Effector memory CD8-positive, alpha-beta T cell (primary cell): ENCODE measurements at regions not wholly inside any gene's neighbourhood (a gene's known extent, or its start where the extent isn't known, plus 50 kb on each side); places are given as distances from the start of the nearest gene placed in this dataset.
"Not testable (repeated sequence)": the region's sequence is repeated elsewhere in the genome, so short reads cannot be mapped to it uniquely, and the experiment has no call there.

Experiments
- ATAC-seq: fragments of 150-1000 bp; cut with Tn5 transposase; replicated peaks from 2 replicates; pipeline ENCODE4 v1.10.0; 2021; ENCODE audit warnings: mild to moderate bottlenecking, moderate library complexity
- DNase-seq, 3 experiments: peaks; one replicate each; pipeline ENCODE4 v3.0.0; 2021
- H3K27ac Mint-ChIP-seq, 2 donors: one replicate each; pipeline ENCODE4 v1.8.0; 2022; ENCODE audit warnings: mild to moderate bottlenecking in 2 of 2, mixed read lengths in 2 of 2, moderate library complexity in 2 of 2
- H3K27me3 Mint-ChIP-seq, 2 donors: one replicate each; pipeline ENCODE4 v1.8.0; 2022; ENCODE audit warnings: mixed read lengths in 2 of 2
- H3K36me3 Mint-ChIP-seq: one replicate; pipeline ENCODE4 v1.8.0; 2022; ENCODE audit warnings: mild to moderate bottlenecking, moderate library complexity, mixed read lengths; ENCODE audit not compliant: insufficient read depth
- H3K4me1 Mint-ChIP-seq, 2 donors: one replicate each; pipeline ENCODE4 v1.8.0; 2022; ENCODE audit warnings: low read depth in 2 of 2, mixed read lengths in 2 of 2
- H3K4me3 Mint-ChIP-seq, 2 donors: one replicate each; pipeline ENCODE4 v1.8.0; 2022; ENCODE audit warnings: mild to moderate bottlenecking in 2 of 2, mixed read lengths in 2 of 2, moderate library complexity in 2 of 2
- H3K9me3 Mint-ChIP-seq, 2 donors: one replicate each; pipeline ENCODE4 v1.8.0; 2022; ENCODE audit warnings: mixed read lengths in 2 of 2

DNA sequence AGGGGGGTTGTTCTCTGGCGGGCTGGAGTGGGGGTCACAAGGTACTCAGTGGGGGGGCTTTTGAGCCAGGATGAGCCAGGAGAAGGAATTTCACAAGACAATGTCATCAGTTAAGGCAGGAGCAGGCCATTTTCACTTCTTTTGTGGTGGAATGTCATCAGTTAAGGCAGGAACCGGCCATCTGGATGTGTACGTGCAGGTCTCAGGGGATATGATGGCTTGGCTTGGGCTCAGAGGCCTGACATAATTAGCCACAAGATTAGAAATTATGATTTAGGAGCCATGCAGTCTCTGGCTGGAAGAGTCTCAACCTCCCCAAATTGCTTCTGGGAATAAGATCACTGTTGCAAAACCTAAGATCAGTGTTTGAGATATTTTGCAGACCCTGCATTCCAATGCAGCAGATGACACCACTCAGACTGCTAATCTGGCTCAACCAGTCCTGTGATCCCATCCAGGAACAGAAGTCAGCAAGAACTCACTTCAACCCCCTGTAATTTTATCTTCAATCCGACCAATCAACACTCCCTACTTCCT, 84.4 kb upstream of the MSH6 start:
- DNase-seq, ATAC-seq, H3K4me1 Mint-ChIP-seq, H3K36me3 Mint-ChIP-seq, H3K27ac Mint-ChIP-seq, H3K9me3 Mint-ChIP-seq, H3K4me3 Mint-ChIP-seq: not testable (repeated sequence)
- H3K27me3 Mint-ChIP-seq, result peaks cover 31 to 38% of the 10 kb centered on the region in 2 donors

DNA sequence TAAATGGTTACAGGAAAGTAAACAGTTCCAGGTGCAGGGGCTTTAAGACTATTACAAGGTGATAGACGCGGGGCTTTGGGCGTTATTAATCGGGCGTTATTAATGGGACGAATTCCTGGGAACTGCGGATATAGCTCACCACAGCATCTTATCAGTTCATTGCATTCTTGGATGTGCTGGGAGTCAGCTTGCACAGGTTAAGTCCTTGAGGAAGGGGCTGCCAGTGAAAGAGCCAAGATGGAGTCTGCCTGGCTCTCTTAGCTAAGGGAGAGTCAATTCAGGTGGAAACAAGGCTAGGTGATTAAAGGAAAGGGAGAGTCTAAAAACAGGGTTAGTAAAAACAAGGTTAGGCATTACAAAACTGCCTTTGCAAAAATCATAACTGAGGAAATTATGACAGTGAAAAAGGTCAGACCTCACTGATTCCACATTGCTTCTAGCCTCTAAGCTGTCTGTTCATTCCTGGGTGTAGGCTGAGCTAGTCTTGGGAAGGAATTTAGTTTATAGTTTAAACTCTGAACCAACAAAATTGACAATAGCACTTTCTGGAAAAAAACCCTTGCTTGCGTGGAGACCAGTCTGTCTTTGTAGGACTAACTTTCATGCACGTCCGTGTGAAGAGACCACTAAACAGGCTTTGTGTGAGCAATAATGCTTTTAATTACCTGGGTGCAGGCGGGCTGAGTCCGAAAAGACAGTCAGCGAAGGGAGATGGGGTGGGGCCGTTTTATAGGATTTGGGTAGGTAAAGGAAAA, 85.1 kb upstream of the MSH6 start:
- not testable (repeated sequence) for H3K4me1 Mint-ChIP-seq, H3K4me3 Mint-ChIP-seq, ATAC-seq, H3K36me3 Mint-ChIP-seq, H3K27ac Mint-ChIP-seq, H3K9me3 Mint-ChIP-seq, DNase-seq
- peaks cover 33 to 35% of the 10 kb centered on the region in 2 donors for H3K27me3 Mint-ChIP-seq

DNA sequence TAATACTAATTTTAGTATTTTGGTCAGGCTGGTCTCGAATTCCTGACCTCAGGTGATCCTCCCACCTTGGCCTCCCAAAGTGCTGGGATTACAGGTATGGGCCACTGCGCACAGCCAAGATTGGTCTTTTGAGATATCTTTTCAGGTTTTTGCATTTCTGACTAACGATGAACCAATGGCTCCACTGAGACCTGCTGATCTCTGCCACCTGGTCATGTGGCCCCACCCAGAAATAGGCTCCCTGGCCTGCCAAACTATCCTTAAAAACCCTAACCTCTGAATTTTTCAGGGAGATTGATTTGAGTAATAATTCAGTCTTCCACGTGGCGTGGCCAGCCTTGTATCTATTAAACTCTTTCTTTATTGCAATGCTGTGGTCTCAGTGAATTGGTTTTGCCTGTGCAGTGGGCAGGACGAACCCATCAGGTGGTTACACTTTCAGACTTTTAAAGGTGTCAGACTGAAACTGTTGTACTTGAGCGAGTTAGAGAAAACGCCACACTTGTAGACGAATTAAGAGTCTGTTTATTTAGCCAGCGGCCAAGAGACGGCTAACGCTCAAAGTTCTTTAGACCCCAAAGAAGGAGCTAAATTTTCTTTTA, 85.8 kb upstream of the MSH6 start:
- DNase-seq (no peak), ATAC-seq (no peak)
- Mint-ChIP-seq H3K9me3 (no peaks in the 10 kb centered on the region), H3K4me1 (no peaks in the 10 kb centered on the region), H3K27ac (no peak overlapping the region), H3K27me3 (peaks cover 33 to 35% of the 10 kb centered on the region in 2 donors), H3K4me3 (no peak overlapping the region), H3K36me3 (no peaks in the 10 kb centered on the region)

DNA sequence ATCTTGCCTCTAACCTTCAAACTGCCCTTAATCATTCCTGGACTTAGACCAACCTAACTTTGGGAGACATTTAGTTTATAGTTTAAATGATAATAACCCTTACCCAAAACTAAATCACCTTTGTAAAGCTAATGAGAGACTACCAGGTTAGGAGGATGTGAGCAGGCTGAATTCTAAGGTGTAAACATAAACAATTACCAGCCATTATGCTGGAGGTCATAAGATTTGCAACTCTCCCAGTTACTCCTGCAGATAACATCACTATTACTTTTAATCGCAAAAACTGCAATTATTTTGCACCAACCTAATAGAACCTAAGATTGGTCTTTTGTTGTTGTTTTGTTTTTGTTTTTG, 86.5 kb upstream of the MSH6 start:
- Mint-ChIP-seq H3K36me3 (no peaks in the 10 kb centered on the region), H3K4me1 (no peaks in the 10 kb centered on the region), H3K9me3 (no peaks in the 10 kb centered on the region), H3K4me3 (no peak overlapping the region), H3K27me3 (peaks cover 33 to 35% of the 10 kb centered on the region in 2 donors), H3K27ac (no peak overlapping the region)
- ATAC-seq (no peak), DNase-seq (no peak)

DNA sequence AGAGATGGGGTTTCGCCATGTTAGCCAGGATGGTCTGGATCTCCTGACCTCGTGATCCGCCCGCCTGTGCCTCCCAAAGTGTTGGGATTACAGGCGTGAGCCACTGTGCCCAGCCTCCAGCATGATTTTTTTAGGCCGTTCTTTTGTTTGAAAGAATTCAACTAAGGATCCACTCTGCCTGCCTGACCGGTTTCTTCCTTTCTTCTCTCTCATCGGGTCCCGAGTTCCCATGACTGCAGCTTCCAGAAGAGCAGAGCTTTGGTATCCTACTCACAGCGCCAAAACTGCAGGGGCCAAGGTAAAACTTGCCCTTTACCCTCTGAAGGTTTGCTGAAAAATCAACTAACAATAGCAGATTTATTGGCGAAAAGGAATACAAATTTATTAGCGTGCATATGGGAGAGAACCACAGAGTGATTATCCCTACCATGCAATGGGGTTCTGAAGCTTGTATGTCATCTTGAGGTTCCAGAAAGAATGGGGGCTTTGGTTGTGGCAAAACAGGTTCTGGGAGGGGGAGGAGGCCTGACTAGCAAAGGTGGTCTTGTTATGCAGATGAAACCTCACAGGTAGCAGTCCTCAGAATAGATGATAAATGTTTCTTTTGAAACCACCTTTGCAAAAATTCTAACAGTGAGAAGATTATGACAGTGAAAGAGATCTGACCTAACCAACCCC, 87.0 kb upstream of the MSH6 start:
- Mint-ChIP-seq H3K36me3 (no peaks in the 10 kb centered on the region), H3K4me1 (no peaks in the 10 kb centered on the region), H3K27ac (no peak overlapping the region), H3K4me3 (no peak overlapping the region), H3K9me3 (no peaks in the 10 kb centered on the region), H3K27me3 (peaks cover 33 to 35% of the 10 kb centered on the region in 2 donors)
- DNase-seq (no peak), ATAC-seq (no peak)

DNA sequence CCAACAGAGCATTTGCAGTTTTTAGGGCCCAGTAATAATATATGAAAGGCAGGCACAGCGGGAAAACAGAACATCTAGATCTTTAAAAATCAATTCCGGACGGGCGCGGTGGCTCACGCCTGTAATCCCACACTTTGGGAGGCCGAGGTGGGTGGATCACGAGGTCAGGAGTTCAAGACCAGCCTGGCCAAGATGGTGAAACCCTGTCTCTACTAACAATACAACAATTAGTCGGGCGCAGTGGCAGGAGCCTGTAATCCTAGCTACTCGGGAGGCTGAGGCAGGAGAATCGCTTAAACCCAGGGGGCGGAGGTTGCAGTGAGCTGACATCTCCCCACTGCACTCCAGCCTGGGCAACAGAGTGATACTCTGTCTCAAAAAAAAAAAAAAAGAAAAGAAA, 88.5 kb upstream of the MSH6 start:
- not testable (repeated sequence) for H3K4me3 Mint-ChIP-seq, H3K4me1 Mint-ChIP-seq, H3K27ac Mint-ChIP-seq, H3K36me3 Mint-ChIP-seq, DNase-seq, ATAC-seq, H3K9me3 Mint-ChIP-seq
- H3K27me3 Mint-ChIP-seq, result peaks cover 33 to 35% of the 10 kb centered on the region in 2 donors

DNA sequence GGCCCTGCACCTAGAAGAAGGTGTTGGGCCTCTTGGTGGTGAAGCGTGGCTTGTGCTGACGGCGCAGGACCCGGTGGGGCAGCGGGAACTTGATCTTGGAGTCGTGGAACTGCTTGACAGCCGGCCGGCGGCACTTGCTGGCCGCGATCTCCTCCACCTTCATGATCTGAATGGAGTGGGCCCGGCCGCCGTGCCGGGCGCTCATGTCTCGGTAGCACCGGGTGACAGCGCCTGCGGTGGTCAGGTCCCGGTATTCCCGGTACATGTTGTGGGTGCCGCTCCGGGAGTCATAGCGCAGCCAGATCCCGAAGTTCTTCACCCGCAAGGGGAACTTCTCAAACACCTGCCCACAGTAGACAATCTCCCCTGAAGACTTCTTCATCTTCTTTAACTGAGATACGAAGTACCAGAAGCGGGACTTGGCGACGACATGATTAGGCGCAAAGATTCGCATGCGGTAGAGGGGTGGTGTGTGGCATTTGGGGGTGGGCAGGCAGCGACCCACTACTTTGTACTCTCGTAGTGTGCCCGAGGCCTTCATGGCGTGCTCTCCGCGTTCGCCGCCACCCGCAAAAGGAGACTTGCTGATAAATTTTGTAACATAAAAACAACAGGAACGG, 92.1 kb upstream of the MSH6 start:
- not testable (repeated sequence) for ATAC-seq, H3K4me3 Mint-ChIP-seq, DNase-seq, H3K4me1 Mint-ChIP-seq, H3K27ac Mint-ChIP-seq, H3K9me3 Mint-ChIP-seq, H3K36me3 Mint-ChIP-seq
- H3K27me3 Mint-ChIP-seq, result peaks cover 12 to 14% of the 10 kb centered on the region in 2 donors

DNA sequence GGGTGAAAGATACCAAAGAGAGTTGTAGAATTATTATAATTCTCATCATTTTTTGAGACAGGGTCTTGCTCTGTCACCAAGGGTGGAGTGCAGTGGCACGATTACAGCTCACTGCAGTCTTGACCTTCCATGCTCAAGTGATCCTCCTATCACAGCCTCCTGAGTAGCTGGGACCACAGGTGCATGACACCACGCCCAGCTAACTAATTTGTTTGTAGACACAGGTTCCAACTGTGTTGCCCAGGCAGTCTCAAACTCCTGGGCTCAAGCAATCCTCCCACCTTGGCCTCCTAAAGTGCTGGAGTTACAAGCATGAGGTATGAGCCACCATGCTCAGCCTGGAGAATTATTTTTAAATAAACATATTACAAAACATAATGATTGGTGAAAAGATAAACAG, 92.8 kb upstream of the MSH6 start:
- Mint-ChIP-seq H3K4me3 (no peak overlapping the region), H3K9me3 (no peaks in the 10 kb centered on the region), H3K36me3 (no peaks in the 10 kb centered on the region), H3K4me1 (peaks cover 3 to 4% of the 10 kb centered on the region in 2 donors), H3K27me3 (peaks cover 12 to 14% of the 10 kb centered on the region in 2 donors), H3K27ac (no peak overlapping the region)
- DNase-seq (no peak), ATAC-seq (no peak)

DNA sequence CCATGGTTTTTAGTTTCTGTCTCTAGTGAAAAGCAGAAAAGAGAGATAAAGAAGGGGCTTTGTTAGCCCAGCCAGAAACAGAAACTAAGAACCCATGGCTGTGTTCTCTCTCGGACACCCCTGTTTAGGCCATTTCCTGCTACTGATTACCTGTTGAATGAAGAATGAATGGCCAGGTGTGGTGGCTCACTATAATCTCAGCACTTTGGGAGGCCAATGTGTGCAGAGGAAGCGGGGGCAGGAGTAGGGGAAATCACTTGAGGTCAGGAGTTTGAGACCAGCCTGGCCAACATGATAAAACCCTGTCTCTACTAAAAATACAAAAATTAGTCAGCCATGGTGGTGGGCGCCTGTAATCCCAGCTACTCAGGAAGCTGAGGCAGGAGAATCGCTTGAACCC, 93.8 kb upstream of the MSH6 start:
- H3K9me3 Mint-ChIP-seq, DNase-seq, H3K27me3 Mint-ChIP-seq, H3K27ac Mint-ChIP-seq, H3K4me1 Mint-ChIP-seq, ATAC-seq, H3K36me3 Mint-ChIP-seq: not testable (repeated sequence)
- peak overlapping the region in 1 of 2 donors; percentile 2 for H3K4me3 Mint-ChIP-seq

DNA sequence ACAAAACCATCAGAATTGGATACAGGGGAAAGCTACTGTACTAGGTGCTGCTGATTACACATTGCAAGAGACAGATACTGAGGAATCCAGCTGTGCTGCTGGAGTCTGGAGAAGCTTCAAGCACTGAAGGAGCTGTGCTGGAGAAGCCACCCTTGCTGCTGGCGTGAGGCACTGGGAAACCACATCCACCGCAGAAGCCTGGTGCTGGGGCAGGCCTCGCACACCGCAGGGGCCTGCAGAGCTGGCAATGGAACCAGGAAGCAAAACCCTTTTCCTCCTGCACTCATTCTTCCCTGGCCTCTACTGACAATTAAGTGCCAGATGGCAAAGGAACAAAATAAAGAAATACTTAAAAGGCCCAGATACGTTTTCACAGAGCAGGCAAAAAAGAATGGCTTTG, 94.4 kb upstream of the MSH6 start:
- ATAC-seq (no peak), DNase-seq (no peak)
- H3K4me1 Mint-ChIP-seq, result peaks cover 3 to 4% of the 10 kb centered on the region in 2 donors
- H3K27ac Mint-ChIP-seq, result no peak overlapping the region
- peaks cover 0 to 5% of the 10 kb centered on the region in 2 donors for H3K27me3 Mint-ChIP-seq
- H3K4me3 Mint-ChIP-seq, result peak overlapping the region in 1 of 2 donors; percentile 2
- H3K36me3 Mint-ChIP-seq, result no peaks in the 10 kb centered on the region
- no peaks in the 10 kb centered on the region for H3K9me3 Mint-ChIP-seq

DNA sequence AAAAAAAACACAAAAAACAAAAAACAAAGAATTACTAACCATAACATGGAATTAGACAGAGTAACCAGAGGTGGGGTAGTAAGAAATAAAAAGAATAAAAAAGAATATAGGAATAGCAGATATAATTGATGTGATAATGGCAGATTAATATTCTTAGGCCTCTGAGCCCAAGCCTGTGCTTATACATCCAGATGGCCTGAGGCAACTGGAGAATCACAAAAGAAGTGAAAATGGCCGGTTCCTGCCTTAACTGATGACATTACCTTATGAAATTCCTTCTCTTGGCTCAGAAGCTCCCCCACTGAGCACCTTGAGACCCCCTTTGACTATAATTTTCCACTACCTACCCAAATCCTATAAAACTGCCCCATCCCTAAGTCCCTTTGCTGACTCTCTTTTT, 95.1 kb upstream of the MSH6 start:
- no peaks in the 10 kb centered on the region for H3K9me3 Mint-ChIP-seq
- ATAC-seq (no peak), DNase-seq (no peak)
- peaks cover 0 to under 1% of the 10 kb centered on the region in 2 donors for H3K27me3 Mint-ChIP-seq
- H3K27ac Mint-ChIP-seq, result no peak overlapping the region
- H3K36me3 Mint-ChIP-seq, result no peaks in the 10 kb centered on the region
- H3K4me1 Mint-ChIP-seq, result peaks cover 3 to 4% of the 10 kb centered on the region in 2 donors
- H3K4me3 Mint-ChIP-seq, result no peak overlapping the region

DNA sequence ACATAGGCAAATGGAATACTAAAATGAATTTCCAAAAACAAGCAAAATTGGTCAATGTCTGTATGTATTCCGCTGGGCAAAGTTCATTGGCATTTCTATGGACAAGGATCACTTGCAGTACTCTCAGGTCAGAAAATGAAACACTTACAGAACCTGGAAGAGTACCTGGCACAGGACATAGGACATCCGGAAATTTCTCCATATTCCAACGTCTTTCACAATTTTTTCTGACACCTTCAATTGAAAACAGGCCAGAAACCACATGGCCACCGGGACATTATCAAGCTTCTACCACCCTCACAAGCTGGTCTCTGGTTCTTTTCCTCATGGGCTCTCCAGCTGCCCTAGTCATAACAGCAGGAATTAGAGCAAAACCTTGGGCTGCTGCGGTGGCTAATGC, 96.9 kb upstream of the MSH6 start:
- no peak overlapping the region for H3K27ac Mint-ChIP-seq
- no peaks in the 10 kb centered on the region for H3K36me3 Mint-ChIP-seq
- H3K9me3 Mint-ChIP-seq, result no peaks in the 10 kb centered on the region
- peaks cover 3 to 4% of the 10 kb centered on the region in 2 donors for H3K4me1 Mint-ChIP-seq
- H3K4me3 Mint-ChIP-seq, result no peak overlapping the region
- ATAC-seq (no peak), DNase-seq (no peak)
- no peaks in the 10 kb centered on the region for H3K27me3 Mint-ChIP-seq

DNA sequence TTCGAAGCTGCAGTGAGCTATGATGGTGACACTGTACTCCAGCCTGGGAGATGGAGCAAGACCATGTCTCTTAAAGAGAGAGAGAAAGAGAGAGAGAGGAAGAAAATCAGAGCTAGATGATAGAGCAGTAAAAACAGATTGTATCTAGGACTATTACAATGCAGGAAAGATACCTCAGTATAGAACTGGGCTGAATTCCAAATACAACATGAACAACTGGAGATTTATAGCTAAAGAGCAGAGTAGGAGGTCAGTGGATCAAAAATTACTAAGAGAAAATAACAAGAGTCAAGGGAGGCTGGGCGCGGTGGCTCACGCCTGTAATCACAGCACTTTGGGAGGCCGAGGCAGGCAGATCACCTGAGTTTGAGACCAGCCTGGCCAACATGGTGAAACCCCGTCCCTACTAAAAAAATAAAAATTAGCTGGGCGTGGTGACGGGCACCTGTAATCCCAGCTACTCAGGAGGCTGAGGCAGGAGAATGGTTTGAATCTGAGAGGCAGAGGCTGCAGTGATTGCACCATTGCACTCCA, 100.7 kb upstream of the MSH6 start:
- no peak for ATAC-seq
- Mint-ChIP-seq H3K4me1 (no peaks in the 10 kb centered on the region), H3K4me3 (no peak overlapping the region), H3K27ac (peak overlapping the region in 1 of 2 donors; percentile 1), H3K27me3 (no peaks in the 10 kb centered on the region), H3K9me3 (no peaks in the 10 kb centered on the region), H3K36me3 (no peaks in the 10 kb centered on the region)
- no peak for DNase-seq
